ENCODE measurements at regions not wholly inside any gene's neighbourhood (a gene's known extent, or its start where the extent isn't known, plus 50 kb on each side); places are given as distances from the start of the nearest gene placed in this dataset.

GRCh38 chr11:57942808-57943207, 80.9 kb upstream of the OR9Q1 start:
- TF ChIP-seq CTCF (IDR thresholded peaks at IDR 0.05) = no peak
- TF ChIP-seq POLR2AphosphoS5 (IDR thresholded peaks at IDR 0.05) = no peak

Measured in prostate gland (tissue), 2 donors.